Stimulated activated CD8-positive, alpha-beta memory T cell treated with anti-CD3 and anti-CD28 coated beads, Interleukin-7, amount 100 ng/mL, for 48 hours (primary cell): ENCODE measurements at regions not wholly inside any gene's neighbourhood (a gene's known extent, or its start where the extent isn't known, plus 50 kb on each side); places are given as distances from the start of the nearest gene placed in this dataset.
"Not testable (repeated sequence)": the region's sequence is repeated elsewhere in the genome, so short reads cannot be mapped to it uniquely, and the experiment has no call there.

Experiments used
- DNase-seq, 2 donors: peaks; one replicate each; pipeline ENCODE4 v3.0.0-alpha.2; 2020; ENCODE audit warnings: low read depth in 1 of 2; ENCODE audit errors: extremely low read depth in 1 of 2

DNA sequence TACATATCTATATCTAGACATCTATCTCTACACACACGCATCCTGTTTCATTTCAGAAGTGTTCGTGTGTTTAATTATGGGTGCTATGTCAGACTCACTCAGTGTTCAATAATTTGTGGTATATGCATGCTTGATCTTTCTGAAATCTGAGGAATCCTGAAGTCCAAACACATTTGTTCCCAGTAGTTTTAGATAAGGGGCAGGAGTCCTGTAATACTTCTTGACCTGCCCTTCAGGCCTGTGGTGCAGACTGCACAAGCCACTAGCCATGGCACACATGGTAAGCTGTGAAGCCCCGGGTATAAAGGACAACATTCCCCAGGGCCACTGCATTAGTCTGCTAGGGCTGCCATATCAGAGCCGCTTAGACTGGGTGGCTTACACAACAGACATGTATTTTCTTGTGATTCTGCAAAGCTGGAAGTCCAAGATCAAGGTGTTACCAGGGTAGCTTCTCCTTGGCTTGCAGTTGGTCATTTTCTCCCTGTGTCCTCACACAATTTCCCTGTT is 267.2 kb downstream of the RHOU start:
- no peak for DNase-seq

DNA sequence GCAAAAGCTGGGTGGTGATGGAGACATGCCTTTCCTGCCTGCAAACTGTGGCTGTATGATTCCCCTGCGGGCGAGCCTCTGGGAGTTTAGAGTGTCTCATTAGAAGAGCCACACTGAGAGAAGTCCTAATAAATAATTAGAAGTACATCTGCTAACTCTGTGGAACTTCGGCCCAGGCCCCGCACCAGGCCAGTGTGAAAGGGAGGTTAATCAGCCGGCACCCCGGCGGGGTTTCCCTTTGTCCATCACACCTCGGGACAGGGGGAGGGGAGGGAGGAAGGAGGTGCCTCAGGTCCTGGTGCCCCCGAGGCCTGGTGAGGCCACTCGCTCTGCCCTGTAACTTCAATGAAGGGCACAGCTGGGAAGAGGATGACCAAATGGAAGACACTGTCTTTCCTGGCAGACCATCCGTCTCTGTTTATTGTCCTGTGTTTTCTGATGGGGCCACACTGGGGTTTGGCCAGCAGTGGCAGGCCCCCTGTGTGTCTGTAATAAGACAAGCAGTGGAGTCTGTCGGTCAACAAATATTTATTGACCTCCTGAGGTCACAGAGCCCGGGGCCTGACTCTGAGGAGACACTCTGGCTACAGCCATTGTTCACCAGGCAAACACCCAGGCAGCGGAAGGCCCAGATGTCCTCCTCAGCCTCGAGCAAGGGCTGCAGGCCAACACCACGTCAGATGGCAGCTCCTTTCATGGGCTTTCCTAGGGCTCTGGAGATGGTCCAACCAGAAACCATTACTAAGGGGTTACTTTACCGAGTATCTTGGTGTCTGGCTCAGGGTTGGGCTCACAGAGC is 267.5 kb upstream of the RAB4A start:
- no peak for DNase-seq

DNA sequence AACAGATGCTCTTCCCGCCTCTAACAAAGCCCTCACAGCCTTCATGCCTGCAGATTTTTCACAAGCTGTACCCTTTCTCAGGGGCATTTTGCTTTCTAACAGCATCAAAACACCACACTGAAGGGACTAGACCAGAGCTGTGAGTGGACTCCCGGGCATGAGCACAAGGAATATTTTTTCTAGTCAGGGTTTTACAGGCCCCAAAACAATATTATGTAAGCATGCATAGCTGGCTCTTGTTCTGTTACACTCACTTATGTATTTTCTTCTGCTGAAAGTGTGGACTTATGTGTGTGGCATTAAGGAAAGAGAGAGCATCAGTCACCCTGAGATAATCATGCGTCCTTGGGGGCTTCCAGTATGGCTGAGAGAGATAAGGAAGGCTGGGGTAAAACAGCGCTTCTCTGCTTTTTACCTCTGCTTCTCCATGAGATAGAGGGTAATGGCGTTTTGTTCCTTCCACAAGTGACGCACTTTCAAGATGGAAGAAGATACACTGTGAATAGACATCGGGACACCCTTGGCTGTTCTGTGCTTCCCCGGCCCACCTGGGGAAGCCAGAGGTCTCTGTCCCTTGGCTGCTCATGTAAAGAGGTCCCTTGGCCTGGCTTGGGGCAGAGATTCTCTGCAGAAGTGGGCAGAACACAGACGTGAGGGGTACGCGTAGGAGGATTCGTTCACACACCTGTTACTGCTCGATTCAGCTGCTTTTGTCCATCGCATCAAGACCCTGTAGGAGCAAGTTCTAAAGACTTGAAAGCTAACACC is 266.7 kb upstream of the RAB4A start:
- DNase-seq, result no peak

DNA sequence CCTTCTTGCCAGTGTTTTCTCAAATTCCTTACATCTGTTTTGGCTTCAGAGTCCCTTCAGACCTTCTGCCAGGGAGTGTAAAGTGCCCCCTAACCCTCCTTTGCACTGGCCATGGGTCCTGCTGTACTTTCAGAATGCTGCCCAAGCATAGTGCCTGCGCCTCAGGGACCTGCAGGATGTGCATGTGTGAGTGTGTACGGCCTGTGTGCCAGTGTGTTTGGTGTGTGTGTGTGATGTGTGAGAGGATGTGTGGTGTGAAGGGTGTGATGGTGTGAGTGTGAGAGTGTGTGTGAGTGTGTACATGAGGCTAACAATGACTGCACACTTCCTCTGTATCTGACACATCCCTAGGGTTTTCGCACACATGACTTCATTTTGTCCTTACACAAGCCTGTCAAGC is 265.8 kb upstream of the RAB4A start:
- no peak for DNase-seq

DNA sequence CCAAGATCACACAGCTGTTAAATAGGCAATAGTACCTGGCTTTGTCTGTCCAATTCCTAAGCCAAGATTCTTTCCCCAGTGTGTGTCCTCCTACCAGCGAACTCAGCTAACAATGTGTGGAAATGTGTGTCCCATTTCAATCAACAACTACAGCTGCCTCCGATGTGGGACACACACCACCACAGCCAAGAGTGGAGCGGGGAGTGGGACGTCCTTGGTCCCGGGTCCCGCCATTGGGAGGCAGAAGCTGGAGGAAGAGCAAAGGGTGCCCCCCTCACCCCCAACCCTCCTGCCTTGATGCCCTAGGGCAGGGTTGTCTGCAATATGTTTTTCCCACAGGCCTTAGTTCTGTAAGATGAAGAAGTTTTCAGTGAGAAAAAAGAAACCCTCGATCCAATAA is 265.4 kb upstream of the RAB4A start:
- DNase-seq, result no peak

DNA sequence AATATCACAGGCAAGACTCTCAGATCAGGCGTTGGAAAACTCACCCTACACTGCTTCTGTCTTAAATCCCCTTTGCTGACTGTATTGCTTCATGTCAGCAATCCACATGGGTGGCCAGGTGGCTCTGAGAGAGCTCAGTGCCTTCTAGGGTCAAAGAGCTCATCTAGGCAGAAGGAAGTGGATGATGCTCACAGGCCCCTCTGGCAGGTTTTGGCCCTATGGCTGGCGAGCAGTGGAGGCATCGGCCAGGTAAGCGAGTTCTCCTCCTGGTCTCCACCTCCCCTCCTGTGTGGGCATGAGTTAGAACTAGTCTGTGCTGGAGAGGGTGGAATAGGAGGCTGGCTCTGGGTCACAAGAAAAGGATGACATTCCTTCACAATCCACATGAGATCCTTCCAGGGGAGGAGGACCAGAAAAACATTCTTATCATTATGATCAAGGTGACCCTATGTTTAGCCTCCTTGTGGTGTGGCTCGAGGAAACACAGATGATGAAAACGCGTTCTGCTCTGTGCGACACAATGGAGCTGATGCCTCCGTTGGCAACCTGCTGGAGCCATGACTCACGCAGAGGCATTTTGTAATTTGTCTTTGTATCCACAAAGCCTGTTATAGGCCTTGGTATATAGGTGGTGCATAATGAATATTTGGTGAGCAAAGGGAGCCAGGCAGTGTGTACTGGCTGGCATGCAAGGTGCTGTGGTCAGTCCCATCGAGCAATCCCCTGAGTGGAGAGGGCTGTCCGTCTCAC is 264.6 kb upstream of the RAB4A start:
- DNase-seq, result no peak

DNA sequence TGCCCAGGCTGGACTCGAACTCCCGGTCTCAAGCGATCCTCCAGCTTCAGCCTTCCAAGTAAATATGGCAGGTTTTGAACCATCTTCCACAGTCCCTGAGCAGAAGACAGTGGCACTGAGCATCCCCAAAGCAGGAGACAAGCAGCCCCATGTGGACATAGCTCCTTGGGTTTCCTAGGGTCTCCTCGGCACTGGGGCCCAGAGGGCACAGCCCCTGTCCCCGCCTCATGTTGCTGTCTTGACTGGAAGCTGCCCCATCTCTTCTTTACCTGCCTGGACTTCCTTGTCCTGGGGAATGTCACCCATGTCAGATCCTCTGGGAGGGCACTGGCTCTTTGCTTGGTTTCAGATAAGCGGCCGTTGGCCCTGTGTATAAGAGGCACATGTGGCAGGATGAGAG is 263.7 kb upstream of the RAB4A start:
- DNase-seq, result no peak

DNA sequence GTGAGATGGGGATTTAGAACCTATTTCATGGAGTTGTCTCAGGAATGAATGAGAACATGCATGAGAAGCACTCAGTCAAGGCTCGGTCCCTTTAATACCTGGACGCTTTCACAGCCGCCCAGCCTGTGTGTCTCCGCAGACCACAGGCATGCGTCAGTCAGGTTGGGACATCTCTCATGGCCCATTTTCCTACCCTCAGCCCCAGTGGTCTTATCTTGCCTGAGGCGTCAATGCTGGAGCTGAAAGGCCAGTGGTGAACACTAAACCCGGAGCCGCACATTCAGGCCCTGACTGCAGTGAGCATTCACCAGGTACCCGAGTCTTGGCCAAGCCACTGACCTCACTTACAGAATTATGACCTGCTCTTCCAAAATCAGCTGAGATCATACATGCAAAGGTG is 263.2 kb upstream of the RAB4A start:
- DNase-seq, result no peak

DNA sequence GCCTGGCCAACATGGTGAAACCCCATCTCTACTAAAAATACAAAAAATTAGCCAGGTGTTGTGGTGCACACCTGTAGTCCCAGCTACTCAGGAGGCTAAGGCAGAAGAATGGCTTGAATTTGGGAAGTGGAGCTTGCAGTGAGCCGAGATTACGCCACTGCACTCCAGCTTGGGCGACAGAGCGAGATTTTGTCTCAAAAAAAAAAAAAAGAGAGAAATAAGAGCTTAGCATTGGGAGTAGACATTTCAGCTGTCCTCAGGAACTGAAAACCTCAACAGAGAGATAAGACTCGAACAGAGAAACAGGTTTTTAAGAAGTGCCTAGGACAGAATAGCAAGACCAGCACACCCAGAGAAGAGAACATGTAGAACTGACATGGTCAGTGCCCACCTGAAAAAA is 262.6 kb upstream of the RAB4A start:
- not testable (repeated sequence) for DNase-seq

DNA sequence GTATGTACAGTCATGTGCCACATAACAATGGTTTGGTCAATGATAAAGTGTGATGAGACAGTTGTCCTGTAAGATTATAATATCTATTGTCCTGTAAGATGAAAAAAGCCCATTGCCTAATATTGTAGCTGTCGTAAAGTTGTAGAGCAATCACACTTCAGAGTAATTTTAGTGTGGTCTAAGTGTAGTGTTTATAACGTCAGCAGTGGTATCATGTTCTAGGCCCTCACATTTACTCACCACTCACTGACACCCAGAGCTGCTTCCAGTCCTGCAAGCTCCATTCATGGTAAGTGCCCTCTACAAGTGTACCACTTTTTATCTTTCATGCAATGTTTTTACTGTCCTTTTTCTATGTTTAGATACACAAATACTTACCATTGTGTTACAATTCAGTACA is 259.9 kb upstream of the RAB4A start:
- no peak for DNase-seq

DNA sequence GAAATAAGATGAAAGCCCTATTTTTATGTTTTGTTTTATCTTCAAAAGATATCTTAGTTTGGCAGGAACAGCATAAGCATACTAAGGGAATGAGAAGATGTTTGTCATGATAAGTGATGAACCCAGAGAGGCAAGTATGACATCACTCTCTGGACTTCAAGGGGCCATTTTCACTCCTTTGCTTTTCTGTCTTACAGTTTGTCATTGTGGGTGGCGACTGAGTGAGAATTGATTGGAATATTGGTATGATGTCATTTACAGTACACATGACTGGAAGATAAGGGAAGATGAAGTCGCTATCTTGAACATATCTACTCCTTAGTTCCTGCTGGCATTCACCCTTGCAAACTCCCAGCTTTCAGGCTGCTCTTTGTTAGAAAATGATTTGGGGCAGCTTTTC is 258.1 kb upstream of the RAB4A start:
- no peak for DNase-seq

DNA sequence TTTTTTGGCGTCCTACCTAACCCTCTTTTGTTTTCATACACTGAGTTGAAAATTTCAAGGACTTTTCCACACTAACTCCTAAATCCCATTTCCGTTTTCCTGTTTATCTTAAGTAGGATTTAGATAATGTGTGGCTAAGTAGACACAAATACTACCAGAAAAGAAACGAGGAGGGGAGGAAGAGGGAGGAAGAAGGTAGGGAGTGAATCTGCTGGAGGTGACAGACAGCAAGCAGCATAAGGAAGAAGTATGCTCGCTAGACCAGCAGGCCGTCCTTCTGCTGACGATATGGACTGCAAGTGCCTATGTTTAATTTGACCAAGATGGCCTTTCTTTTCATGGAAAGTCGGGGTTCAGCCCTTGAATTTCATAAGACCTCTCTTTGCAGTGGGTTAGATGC is 256.9 kb upstream of the RAB4A start:
- no peak for DNase-seq

DNA sequence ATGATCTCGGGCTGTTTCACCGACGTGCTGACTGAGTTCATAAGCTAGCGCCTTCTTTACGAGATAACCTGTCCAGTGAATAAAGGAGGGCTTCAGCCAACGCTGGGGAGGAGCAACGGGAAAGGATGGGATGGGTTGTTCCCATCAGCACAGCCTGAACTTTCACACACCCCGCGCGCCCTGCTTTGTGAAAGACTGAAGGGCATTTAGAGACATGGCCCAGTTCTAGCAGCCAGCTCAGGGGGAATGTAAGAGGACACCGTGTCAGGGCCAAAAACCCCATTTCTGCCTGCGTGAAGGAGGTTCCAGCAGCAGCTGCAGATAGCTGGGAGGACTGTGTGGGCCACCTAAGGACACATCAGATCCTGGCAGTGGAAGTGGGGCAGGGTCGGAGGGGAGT is 255.1 kb upstream of the RAB4A start:
- DNase-seq, result no peak

DNA sequence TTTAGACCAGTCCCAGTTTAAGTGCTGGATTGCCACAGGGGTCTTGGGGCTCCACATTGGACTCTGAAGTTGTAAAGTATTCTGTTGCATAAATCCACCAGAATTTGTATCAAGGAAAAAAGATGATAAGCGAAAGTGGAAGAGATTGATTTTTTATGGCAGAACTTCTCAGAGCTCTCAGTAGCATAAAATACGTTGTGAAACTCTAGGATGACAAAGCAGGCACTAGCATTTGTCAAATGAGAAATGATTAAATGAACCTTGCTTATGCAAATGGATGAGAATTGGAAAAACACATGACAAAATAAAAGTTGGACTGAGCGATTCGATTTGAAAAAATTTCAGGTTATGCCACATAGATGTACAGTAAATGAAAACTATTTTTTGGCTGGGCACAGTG is 253.8 kb upstream of the RAB4A start:
- DNase-seq, result no peak

DNA sequence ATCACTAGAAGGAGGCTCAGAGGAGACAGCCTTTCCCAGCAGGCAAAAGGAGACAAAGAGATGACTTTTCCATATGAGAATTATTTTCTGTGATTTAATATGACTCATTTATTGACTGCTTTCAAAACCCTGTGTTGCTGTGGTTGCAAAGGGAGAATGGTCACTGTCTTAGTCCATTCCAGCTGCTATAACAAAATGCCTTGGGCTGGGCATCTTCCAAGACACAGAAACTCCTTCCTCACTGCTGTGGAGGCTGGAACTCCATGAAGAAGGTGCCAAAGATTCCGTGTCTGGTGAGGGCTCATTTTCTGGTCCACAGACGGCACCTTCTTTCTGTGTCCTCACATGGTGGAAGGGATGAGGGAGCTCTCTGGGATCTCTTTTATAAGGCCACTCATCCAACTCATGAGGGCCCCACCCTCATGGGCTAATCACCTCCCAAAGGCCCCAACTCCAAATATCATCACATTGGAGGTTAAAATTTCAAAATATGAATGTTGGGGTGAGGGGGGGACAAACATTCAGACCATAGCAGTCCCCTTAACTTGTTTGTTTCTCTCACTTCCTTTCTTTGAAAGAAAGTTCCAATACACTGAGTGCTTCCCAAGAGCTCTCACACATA is 252.1 kb upstream of the RAB4A start:
- DNase-seq, result no peak

DNA sequence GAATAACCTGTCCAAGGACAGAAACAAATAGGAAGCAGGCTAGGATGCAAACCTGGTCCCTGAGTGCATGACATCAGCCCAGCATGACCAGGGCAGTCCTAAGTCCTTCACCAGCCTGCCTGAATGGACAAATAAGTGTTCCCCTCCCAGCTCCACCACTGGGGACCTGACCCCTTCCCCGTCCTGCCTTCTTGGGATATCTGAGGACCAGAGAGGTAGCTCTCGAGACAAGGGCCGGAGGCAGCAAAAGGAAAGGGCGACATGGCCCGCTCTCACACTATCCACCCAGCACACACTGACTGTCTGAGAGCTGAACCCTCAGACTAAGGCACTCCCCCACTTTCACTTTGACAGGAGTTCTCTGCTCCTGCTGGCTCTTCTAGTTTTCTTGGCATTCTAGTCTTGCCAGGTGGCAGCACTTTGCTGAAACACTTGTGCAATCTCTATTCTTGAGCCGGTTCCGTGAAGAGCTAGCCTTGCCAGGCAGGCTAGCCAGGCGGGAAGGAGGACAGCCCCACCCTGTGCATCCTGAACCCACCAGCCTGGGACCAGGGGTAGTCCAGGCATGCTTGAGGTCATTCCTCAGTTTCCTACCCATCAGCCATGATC is 251.1 kb upstream of the RAB4A start:
- no peak for DNase-seq

DNA sequence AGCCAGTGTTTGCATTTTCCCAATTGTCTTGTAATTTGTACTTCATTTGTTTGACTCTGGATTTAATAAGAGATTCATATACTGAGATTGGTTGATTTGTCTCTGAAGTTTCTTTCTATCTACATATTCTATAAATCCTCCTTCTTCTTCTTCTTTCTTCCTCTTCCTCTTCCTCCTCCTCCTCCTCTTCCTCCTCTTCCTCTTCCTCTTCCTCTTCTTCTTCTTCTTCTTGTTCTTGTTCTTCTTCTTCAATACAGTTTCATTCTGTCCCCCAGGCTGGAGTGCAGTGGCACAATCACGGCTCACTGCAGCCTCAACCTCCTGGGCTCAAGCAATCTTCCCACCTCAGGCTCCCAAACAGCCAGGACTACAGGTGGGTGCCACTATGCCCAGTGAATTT is 249.9 kb upstream of the RAB4A start:
- not testable (repeated sequence) for DNase-seq

DNA sequence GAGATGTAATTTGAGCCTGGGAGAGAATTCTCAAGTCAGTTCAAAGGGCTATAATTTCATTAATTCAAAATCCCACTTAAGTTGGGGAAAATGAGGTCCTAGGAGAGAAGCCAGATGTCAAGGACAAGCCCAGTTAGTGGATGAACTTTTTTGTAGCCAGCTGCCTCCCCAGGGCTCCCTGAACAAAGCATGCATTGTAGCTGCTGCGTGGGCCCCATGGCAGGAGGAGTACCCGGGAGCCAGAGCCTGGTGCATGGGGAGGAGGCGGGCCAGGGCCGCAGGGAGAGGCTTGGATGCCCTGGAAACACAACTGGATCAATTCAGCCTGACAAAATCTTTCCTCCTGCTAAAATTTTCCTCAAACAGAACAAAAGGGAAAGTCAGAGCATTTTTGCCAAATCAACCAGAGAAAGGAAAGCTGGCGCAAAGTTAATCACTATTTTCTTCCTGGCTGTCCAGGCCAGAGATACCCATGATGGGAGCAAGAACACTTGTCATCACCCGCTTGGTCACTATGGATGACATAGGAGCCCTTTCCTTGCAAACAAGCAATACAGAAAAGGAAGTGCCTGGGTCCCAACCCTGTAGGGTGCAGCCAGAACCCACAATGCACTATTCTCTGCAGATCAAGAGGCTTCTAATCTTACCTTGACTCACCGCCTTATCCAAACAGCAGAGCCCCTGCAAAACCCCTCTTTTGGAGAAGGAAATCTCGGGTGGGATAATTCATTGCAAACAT is 248.1 kb upstream of the RAB4A start:
- no peak for DNase-seq

DNA sequence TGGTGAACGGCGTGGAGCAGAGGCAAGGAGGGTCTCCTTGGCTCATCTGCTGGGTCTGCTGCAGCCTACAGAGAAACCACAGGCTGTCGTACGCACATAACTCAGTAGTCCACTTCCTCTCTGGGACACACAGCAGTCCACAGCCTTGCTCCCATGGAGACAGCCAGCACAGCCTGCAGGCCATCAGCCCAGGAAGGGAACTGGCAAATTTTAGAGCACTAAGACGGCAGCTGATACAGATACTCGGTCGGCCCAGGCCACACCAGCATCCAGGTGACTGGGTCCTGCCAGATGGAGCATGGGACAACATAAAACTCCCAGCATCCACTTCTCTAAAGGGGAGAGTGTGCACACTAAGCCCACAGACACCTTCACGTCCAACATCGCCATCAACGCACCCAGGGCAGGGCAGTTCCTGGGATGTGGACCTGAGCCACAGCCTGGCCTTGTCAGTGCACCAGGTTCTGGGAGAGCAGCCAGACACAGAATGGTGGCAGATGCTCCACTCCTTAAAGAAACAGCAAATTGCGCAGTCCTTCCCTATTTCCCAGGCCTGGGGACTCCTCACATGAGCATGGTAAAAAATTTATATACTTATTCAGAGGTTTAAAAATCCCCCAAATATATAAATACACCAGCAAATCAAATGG is 247.1 kb upstream of the RAB4A start:
- DNase-seq, result no peak
